ENCODE measurements at regions not wholly inside any gene's neighbourhood (a gene's known extent, or its start where the extent isn't known, plus 50 kb on each side); places are given as distances from the start of the nearest gene placed in this dataset.

DNA sequence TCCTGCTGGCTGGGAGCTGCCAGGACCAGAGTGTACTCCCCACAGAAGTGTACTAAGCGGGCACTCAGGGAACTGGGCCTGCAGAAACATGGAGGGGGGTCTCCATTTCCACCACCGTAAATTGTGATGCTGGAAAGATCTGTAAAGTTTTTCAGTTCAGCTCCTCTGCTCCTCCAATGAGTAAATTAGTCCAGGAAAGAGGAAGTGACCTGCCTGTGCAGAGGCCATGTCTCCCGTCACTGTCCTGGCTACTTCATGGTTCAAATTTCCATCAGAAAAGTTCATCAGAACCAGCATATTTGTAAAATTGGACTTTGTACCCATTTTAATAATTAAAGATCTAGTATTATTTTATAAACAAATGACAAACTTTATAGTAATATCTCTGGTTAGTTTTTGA, 226.7 kb upstream of the THBS1 start:
- TF ChIP-seq, protein P1, sequence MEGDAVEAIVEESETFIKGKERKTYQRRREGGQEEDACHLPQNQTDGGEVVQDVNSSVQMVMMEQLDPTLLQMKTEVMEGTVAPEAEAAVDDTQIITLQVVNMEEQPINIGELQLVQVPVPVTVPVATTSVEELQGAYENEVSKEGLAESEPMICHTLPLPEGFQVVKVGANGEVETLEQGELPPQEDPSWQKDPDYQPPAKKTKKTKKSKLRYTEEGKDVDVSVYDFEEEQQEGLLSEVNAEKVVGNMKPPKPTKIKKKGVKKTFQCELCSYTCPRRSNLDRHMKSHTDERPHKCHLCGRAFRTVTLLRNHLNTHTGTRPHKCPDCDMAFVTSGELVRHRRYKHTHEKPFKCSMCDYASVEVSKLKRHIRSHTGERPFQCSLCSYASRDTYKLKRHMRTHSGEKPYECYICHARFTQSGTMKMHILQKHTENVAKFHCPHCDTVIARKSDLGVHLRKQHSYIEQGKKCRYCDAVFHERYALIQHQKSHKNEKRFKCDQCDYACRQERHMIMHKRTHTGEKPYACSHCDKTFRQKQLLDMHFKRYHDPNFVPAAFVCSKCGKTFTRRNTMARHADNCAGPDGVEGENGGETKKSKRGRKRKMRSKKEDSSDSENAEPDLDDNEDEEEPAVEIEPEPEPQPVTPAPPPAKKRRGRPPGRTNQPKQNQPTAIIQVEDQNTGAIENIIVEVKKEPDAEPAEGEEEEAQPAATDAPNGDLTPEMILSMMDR (IDR thresholded peaks at IDR 0.05; ENCODE audit: low read length): no peak
- no peak for TF ChIP-seq EZH2 (optimal IDR thresholded peaks at IDR 0.05; ENCODE audit: low read depth, low read length)

Measured in MM.1S (cell line).